Mesodermal cell (in vitro differentiated cells): ENCODE measurements at regions not wholly inside any gene's neighbourhood (a gene's known extent, or its start where the extent isn't known, plus 50 kb on each side); places are given as distances from the start of the nearest gene placed in this dataset.
A peak's percentile ranks its signal among the peaks of the same experiment; 100 is the strongest.
"Not testable (repeated sequence)": the region's sequence is repeated elsewhere in the genome, so short reads cannot be mapped to it uniquely, and the experiment has no call there.

ENCODE experiments used
- H3K27ac ChIP-seq: 2 replicates; pipeline ENCODE4 v1.7.0; 2013; ENCODE audit warnings: mild to moderate bottlenecking, low read depth, low read length, moderate library complexity; ENCODE audit not compliant: severe bottlenecking
- H3K36me3 ChIP-seq: 2 replicates; pipeline ENCODE4 v1.7.1; 2013; ENCODE audit warnings: mild to moderate bottlenecking, low read length, moderate library complexity; ENCODE audit not compliant: control insufficient read depth, insufficient read depth
- H3K4me1 ChIP-seq: one replicate; pipeline ENCODE4 v1.7.1; 2013; ENCODE audit warnings: mild to moderate bottlenecking, low read length; ENCODE audit not compliant: insufficient read depth, control insufficient read depth, poor library complexity, severe bottlenecking
- H3K4me3 ChIP-seq: 2 replicates; pipeline ENCODE4 v1.7.0; 2013; ENCODE audit warnings: low read length, control low read depth, mild to moderate bottlenecking; ENCODE audit not compliant: insufficient read depth, poor library complexity, severe bottlenecking; ENCODE audit errors: extremely low read depth
- H3K9me3 ChIP-seq: 2 replicates; pipeline ENCODE4 v1.7.1; 2013; ENCODE audit warnings: mild to moderate bottlenecking, low read length, moderate library complexity; ENCODE audit not compliant: control insufficient read depth
- WGBS, 2 experiments: methylation state at CpG; one replicate each; pipeline ENCODE4 v1.1.5; 2013; ENCODE audit warnings: missing lambda C conversion rate in 2 of 2; ENCODE audit not compliant: insufficient coverage in 2 of 2; 5-methylcytosine and 5-hydroxymethylcytosine counted together

DNA sequence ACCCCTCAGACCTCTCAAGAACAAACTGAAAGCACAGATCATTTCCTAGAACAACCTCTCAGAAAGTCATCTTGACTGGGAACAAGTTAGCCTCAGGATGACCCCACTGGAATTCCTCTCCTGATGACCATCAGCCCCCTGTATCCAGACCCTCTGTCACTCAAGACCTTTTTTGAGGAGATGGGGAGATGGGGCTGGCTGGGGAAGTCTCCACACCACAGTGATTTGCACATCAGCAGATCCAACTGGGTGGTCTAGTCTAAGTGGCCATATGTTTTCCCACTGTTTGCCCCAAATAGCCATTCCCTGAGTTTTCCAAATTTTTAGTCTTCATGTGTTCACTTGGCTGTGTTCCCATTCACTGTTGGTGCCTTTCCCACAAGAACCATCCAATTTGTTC, 452.4 kb upstream of the NPVF start:
- Histone ChIP-seq H3K9me3 (no peaks in the 10 kb centered on the region), H3K36me3 (no peaks in the 10 kb centered on the region), H3K4me3 (no peak overlapping the region), H3K27ac (no peak overlapping the region), H3K4me1 (no peaks in the 10 kb centered on the region)

DNA sequence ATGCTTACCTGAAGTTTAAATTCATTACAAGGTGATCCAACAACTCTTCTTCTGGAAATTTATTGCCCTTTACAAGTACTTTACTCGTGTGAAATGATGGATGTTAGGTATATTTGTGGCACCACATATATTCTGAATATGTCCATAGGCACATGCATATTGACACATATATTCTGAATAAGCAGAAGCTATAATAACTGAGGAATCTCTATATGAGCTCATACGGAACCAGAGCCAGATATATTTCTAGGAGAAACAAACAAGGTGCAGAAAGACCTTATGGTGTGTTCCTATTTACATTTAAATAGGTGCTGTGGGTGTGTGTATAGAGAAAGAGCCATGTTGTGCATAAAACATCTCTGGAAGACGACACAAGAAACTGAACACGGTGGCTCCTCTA, 456.1 kb upstream of the NPVF start:
- H3K4me3 ChIP-seq: no peak overlapping the region
- no peaks in the 10 kb centered on the region for H3K36me3 ChIP-seq
- WGBS, 2 experiments: 83 to 90% methylated on average over 1 to 2 of the region's 4 CpGs
- H3K27ac ChIP-seq: no peak overlapping the region
- H3K4me1 ChIP-seq: no peaks in the 10 kb centered on the region
- H3K9me3 ChIP-seq: no peaks in the 10 kb centered on the region

DNA sequence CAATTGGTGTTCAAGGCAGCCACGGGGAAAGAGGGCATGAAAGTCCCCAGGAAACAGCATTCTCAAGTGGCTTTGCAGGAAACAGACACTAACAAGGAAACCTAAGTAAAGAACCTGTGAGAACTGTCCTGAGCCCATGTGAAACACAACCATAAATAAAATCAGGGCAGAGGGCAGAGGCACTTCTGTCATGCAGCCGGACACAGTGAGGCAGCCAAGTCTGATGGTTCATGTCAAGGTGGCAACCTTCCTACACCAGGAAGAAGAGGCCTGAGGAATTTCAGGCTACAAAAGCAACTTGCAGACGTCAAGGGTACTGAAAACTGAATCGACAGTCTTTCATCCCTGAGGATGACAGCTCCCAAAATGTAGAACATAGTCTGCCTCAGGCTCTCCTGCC, 458.2 kb upstream of the NPVF start:
- WGBS, 2 experiments: 79 to 93% methylated on average over 4 of the region's 4 CpGs
- H3K36me3 ChIP-seq: no peaks in the 10 kb centered on the region
- H3K4me1 ChIP-seq: no peaks in the 10 kb centered on the region
- H3K27ac ChIP-seq: no peak overlapping the region
- H3K9me3 ChIP-seq: no peaks in the 10 kb centered on the region
- no peak overlapping the region for H3K4me3 ChIP-seq

DNA sequence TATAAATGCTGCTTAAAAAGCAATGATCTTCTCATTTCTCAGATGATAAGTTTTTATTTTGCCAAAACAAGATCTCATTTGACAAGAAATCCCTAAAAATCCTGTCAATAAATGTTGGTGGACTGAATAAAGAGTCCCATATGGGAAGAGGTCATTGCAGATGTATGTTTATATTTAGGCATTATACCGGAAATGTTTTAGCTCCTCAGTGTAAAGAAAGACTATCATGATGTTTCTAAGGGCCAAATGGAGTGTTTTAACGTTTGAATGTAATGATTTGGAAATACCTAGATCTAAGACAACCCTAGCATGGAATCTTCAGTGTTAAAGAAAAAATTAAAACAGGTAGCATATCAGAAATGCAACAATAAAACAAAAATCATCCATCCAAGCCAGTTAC, 457.8 kb upstream of the NFE2L3 start:
- 100% methylated on average over 1 of the region's 2 CpGs; no CpG with 5 or more reads in 1 of the 2 experiments for WGBS, 2 experiments
- Histone ChIP-seq H3K4me3 (no peak overlapping the region), H3K9me3 (no peaks in the 10 kb centered on the region), H3K36me3 (no peaks in the 10 kb centered on the region), H3K4me1 (no peaks in the 10 kb centered on the region), H3K27ac (no peak overlapping the region)

DNA sequence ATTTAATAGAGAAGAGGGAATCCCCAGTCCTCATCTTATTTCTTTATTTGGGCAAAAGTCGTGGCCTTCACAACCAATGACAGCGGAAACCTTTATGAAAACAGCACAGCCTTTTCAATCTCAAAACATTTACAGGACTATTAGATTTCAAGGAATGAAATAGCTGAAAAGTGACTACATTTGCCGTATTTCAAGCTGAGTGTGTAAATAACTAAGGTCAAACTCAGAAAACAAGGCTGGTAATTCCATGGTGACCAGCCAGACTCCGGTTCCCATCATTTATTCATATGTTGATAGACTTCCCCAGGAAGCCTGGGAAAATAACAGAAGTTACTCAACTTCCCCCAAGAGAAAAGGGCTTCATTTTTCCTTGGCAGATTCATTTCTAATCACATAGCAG, 457.3 kb upstream of the NFE2L3 start:
- Histone ChIP-seq H3K36me3 (no peaks in the 10 kb centered on the region), H3K27ac (no peak overlapping the region), H3K4me1 (no peaks in the 10 kb centered on the region), H3K4me3 (no peak overlapping the region), H3K9me3 (no peaks in the 10 kb centered on the region)
- 47 to 67% methylated on average over 1 to 2 of the region's 4 CpGs for WGBS, 2 experiments

DNA sequence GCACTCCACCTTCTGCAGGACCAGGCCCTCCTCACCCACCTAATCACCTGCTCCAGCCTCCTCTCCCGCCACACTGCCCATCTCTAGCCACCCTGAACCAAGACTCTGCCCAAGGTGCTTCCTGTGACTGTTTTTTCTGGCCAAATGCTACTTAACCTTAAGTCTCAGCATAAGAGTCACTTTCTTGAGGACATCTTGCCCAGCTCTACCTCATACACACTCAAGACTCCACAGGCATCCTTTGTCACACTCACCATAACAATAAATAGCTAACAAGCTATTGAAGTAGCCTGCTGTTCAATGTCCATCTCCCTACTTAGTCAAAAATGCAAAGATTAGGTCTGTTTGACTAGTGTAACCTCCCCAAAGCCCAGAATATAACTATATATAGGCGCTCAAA, 455.4 kb upstream of the NFE2L3 start:
- H3K36me3 ChIP-seq: no peaks in the 10 kb centered on the region
- H3K27ac ChIP-seq: no peak overlapping the region
- no peaks in the 10 kb centered on the region for H3K4me1 ChIP-seq
- WGBS, 2 experiments: 91% methylated on average over 1 of the region's 2 CpGs; no CpG with 5 or more reads in 1 of the 2 experiments
- H3K4me3 ChIP-seq: no peak overlapping the region
- H3K9me3 ChIP-seq: no peaks in the 10 kb centered on the region

DNA sequence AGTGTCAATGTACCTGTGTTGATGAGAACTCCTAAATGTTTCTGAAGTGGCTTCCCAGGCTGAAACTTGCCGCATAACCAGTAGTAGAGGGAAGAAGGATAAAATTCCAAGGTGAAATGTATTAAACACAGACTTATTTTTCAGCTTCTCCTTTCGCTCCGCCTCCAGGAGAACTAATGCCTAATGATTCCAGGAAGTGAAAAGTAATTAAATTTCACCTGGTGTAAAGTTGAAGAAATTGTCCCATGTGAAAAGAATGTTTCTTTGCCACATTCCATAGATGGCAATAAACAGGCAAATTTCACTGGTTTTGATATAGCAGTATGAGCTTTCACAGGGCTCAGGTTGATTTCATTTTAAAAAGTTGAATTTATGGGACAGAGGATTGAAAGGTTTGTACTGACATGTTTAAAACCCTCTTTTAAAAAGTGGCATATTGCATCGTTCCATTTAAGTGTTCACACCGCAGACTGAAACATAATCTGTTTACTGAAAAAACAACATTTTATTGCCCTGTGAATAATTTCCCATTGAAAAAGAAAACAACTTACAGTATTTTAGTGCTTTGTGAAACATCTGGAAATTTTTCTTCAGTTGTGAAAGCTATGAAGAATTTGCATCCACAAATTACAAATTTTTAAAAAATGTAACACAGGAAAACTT, 453.4 kb upstream of the NFE2L3 start:
- 83% methylated on average over 2 of the region's 5 CpGs; no CpG with 5 or more reads in 1 of the 2 experiments for WGBS, 2 experiments
- Histone ChIP-seq H3K9me3 (no peaks in the 10 kb centered on the region), H3K27ac (no peak overlapping the region), H3K4me3 (no peak overlapping the region), H3K36me3 (no peaks in the 10 kb centered on the region), H3K4me1 (no peaks in the 10 kb centered on the region)

DNA sequence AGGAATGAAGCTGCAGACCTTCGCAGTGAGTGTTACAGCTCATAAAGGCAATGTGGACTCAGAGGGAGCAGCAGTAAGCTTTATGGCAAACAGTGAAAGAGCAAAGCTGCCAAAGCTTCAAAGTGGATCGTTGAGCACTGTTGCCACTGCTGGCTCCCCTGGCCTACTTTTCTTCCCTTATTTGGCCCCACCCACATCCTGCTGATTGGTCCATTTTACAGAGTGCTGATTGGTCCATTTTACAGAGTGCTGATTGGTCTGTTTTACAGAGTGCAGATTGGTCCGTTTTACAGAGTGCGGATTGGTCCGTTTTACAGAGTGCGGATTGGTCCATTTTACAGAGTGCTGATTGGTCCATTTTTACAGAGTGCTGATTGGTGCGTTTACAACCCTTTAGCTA, 451.9 kb upstream of the NFE2L3 start:
- H3K27ac ChIP-seq, H3K4me3 ChIP-seq, H3K36me3 ChIP-seq, H3K9me3 ChIP-seq, H3K4me1 ChIP-seq: not testable (repeated sequence)
- 88 to 94% methylated on average over 6 to 7 of the region's 7 CpGs for WGBS, 2 experiments

DNA sequence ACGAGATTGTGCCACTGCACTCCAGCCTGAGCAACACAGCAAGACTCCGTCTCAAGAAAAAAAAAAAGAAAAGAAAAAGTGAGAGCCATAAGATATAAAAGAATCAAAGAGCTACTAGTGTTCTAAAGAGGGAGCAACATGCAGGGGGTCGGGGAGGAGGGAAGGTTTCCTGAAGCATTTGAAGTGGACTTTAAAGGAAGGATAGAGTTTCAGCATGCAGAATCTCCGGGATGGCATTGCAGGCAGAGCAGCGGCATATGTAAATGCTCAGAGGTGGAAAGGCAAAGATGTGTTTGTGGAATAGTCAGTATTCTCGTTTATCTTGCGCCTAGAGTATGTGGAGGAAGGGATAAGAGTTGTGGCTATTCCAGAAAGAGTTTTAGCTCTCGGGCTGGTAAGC, 447.6 kb upstream of the NFE2L3 start:
- H3K36me3 ChIP-seq: no peaks in the 10 kb centered on the region
- WGBS, 2 experiments: 87 to 94% methylated on average over 7 to 8 of the region's 8 CpGs
- H3K9me3 ChIP-seq: no peaks in the 10 kb centered on the region
- peaks cover 11% of the 10 kb centered on the region for H3K4me1 ChIP-seq
- H3K27ac ChIP-seq: no peak overlapping the region
- no peak overlapping the region for H3K4me3 ChIP-seq

DNA sequence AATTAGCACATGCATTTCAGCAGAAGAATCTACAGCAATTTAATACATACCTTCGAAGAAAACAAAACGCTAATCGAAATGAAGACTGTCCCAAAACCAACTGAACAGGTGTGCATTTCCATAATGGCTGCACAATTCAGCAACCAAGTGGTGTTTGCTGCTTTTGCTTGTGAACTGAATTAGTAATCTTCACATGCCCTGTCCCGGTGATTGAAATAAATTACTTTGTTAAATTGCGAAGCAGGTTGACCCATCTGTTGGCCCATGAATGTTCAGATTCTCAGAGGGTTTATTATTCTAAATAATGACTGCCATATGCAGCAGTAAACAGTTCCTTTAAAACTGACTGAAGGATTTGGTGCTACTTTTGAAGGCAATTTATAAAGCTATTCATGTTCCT, 445.2 kb upstream of the NFE2L3 start:
- no peaks in the 10 kb centered on the region for H3K36me3 ChIP-seq
- H3K27ac ChIP-seq: no peak overlapping the region
- peaks cover 11% of the 10 kb centered on the region for H3K4me1 ChIP-seq
- WGBS, 2 experiments: 97 to 100% methylated on average over 2 to 4 of the region's 5 CpGs
- no peaks in the 10 kb centered on the region for H3K9me3 ChIP-seq
- H3K4me3 ChIP-seq: no peak overlapping the region

DNA sequence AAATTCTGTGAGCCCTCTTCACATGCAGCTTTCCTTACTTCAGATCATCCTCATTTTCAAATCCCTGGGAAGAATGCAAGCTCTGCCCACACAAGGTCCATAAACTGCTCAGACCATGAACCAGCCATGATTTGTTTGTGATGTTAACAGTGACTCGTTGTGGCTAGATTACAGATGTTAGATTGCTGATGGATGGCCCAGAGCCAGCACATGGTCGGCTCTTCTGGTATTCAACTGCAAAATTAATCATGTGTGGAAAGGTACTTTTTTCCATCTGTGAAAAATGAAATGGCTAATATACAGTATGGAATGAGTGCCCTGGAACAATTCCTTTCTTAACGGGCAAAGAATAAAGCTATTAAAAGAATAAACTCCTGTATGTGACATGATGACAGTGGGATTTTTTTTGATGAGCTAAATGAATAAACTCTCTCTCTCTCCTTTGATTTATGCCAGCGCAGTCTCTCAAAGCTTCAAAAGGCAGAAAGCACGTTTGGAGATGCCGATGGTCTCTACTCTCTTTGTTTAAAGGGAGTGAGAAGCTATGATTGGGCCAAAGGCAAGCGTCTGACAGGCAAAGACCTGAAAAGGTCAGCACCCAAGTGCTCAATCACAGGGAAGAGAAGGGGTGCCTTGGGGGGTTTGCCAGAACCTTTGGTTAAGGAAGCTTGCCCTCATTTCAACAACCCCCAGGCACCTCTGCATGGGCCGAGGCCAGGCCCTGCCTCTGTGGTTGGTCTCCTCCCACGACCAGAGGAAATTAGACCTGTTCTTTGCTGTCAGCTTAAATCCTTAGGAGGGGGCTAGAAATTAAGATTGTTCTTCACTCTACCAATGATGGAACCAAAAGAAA, 444.0 kb upstream of the NFE2L3 start:
- WGBS, 2 experiments: 65 to 76% methylated on average over 3 to 4 of the region's 9 CpGs
- Histone ChIP-seq H3K4me3 (no peak overlapping the region), H3K36me3 (no peaks in the 10 kb centered on the region), H3K9me3 (no peaks in the 10 kb centered on the region), H3K4me1 (peaks cover 11% of the 10 kb centered on the region), H3K27ac (peak overlapping the region; percentile 12)
